ENCODE measurements at regions not wholly inside any gene's neighbourhood (a gene's known extent, or its start where the extent isn't known, plus 50 kb on each side); places are given as distances from the start of the nearest gene placed in this dataset.

GRCh38 chr2:23270810-23271209, 114.2 kb upstream of the KLHL29 start:
- WGBS = 100% methylated on average over 1 of the region's 1 CpG
- intact Hi-C loops (cut with DNase I) = no loop called here
- no peak for DNase-seq (ENCODE audit: low spot score)
- H3K4me3 ChIP-seq = no peak overlapping the region
- H3K4me1 ChIP-seq (replicated peaks) = no peaks in the 10 kb centered on the region
- no peak overlapping the region for H3K27ac ChIP-seq
- no peaks in the 10 kb centered on the region for H3K9me3 ChIP-seq
- H3K27me3 ChIP-seq (replicated peaks; ENCODE audit: insufficient read depth) = no peaks in the 10 kb centered on the region
- H3K36me3 ChIP-seq = no peaks in the 10 kb centered on the region
- TF ChIP-seq POLR2A (IDR thresholded peaks at IDR 0.05) (no peak), CTCF (IDR thresholded peaks at IDR 0.05) (no peak), POLR2AphosphoS5 (IDR thresholded peaks at IDR 0.05) (no peak)

GRCh38 chr2:23271230-23271629, 113.7 kb upstream of the KLHL29 start:
- Histone ChIP-seq H3K36me3 (no peaks in the 10 kb centered on the region), H3K4me1 (replicated peaks) (no peaks in the 10 kb centered on the region), H3K27ac (no peak overlapping the region), H3K27me3 (replicated peaks; ENCODE audit: insufficient read depth) (no peaks in the 10 kb centered on the region), H3K9me3 (no peaks in the 10 kb centered on the region), H3K4me3 (no peak overlapping the region)
- no peak for TF ChIP-seq CTCF (IDR thresholded peaks at IDR 0.05)
- TF ChIP-seq POLR2A (IDR thresholded peaks at IDR 0.05) = no peak
- no peak for TF ChIP-seq POLR2AphosphoS5 (IDR thresholded peaks at IDR 0.05)
- intact Hi-C loops (cut with DNase I) = no loop called here
- no peak for DNase-seq (ENCODE audit: low spot score)
- 74% methylated on average over 4 of the region's 4 CpGs for WGBS

DNA sequence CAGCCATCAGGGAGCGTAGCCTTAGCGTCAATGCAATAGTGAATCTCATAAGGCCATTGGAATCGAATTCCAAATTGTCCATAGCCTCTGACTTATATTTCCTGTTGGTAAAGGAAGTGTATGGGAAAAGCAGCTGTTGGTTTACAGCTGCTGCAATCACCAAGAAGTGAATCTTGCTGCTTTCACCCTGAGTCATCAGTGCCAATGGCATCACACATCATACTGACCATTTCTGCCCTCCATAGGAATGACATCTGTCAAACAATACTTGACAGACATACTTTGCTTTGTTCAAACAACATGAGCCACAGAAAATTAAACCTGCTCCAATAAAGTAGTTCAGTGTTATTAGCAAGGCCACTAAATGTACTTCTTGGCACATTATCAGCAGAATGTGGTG, 111.2 kb upstream of the KLHL29 start:
- no peaks in the 10 kb centered on the region for H3K27me3 ChIP-seq (replicated peaks; ENCODE audit: insufficient read depth)
- TF ChIP-seq POLR2A (IDR thresholded peaks at IDR 0.05) (no peak), POLR2AphosphoS5 (IDR thresholded peaks at IDR 0.05) (no peak), CTCF (IDR thresholded peaks at IDR 0.05) (no peak)
- no peak for DNase-seq (ENCODE audit: low spot score)
- H3K4me3 ChIP-seq = no peak overlapping the region
- intact Hi-C loops (cut with DNase I) = no loop called here
- H3K4me1 ChIP-seq (replicated peaks) = no peaks in the 10 kb centered on the region
- H3K27ac ChIP-seq = no peak overlapping the region
- no peaks in the 10 kb centered on the region for H3K36me3 ChIP-seq
- no peaks in the 10 kb centered on the region for H3K9me3 ChIP-seq
- 96% methylated on average over 3 of the region's 3 CpGs for WGBS

GRCh38 chr2:23280401-23280800, 104.6 kb upstream of the KLHL29 start:
- Histone ChIP-seq H3K9me3 (no peaks in the 10 kb centered on the region), H3K36me3 (no peaks in the 10 kb centered on the region), H3K4me3 (no peak overlapping the region), H3K4me1 (replicated peaks) (no peaks in the 10 kb centered on the region), H3K27ac (no peak overlapping the region), H3K27me3 (replicated peaks; ENCODE audit: insufficient read depth) (no peaks in the 10 kb centered on the region)
- DNase-seq (ENCODE audit: low spot score) = no peak
- TF ChIP-seq POLR2AphosphoS5 (IDR thresholded peaks at IDR 0.05) (no peak), CTCF (IDR thresholded peaks at IDR 0.05) (no peak), POLR2A (IDR thresholded peaks at IDR 0.05) (no peak)
- intact Hi-C loops (cut with DNase I) = no loop called here
- 91% methylated on average over 2 of the region's 2 CpGs for WGBS

DNA sequence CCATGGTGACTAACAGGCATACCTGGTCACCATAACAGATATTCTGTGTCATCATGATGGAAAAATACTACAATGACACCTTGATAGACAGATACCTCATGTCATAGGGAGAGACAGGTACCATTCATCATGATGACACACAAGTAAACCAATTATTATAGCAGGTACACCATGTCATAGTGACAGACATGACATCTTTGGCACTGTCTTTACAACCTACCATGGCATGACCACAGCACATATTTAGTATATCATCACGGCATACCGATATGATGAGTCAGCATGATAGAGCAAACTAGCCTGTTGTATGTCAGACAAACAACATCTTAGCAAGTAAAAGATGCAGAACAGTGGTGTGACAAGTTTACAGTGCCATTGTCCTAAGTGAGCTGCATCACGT, 101.3 kb upstream of the KLHL29 start:
- H3K27me3 ChIP-seq (replicated peaks; ENCODE audit: insufficient read depth) = no peaks in the 10 kb centered on the region
- no peaks in the 10 kb centered on the region for H3K4me1 ChIP-seq (replicated peaks)
- intact Hi-C loops (cut with DNase I) = no loop called here
- no peak for DNase-seq (ENCODE audit: low spot score)
- H3K27ac ChIP-seq = no peak overlapping the region
- 73% methylated on average over 3 of the region's 3 CpGs for WGBS
- no peak overlapping the region for H3K4me3 ChIP-seq
- no peaks in the 10 kb centered on the region for H3K36me3 ChIP-seq
- H3K9me3 ChIP-seq = no peaks in the 10 kb centered on the region
- no peak for TF ChIP-seq CTCF (IDR thresholded peaks at IDR 0.05)
